EL (cell line): ENCODE measurements at regions not wholly inside any gene's neighbourhood (a gene's known extent, or its start where the extent isn't known, plus 50 kb on each side); places are given as distances from the start of the nearest gene placed in this dataset.

Source experiments
- DNase-seq: peaks from one replicate; pipeline ENCODE4 v3.0.0-alpha.2; 2016

DNA sequence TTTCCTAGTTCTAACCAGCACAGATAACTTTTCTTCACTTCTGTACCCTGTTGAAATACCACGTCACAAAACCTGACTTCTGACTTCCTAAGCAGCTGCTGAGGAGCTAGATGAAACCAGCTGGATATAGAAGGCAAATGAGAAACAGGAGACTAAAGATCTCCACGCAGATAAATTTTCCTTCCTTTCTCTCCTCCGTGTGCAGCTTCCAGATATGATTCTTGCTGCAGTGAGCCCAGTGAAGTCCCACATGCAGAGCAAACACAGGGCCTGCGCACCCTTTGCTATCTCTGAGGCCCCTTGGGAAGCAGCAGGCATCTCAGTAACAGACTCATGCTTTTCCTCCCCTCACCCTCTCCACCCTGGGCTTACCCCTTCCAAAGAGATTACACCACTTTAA lies 1638.3 kb downstream of the MAT2B start:
- no peak for DNase-seq

DNA sequence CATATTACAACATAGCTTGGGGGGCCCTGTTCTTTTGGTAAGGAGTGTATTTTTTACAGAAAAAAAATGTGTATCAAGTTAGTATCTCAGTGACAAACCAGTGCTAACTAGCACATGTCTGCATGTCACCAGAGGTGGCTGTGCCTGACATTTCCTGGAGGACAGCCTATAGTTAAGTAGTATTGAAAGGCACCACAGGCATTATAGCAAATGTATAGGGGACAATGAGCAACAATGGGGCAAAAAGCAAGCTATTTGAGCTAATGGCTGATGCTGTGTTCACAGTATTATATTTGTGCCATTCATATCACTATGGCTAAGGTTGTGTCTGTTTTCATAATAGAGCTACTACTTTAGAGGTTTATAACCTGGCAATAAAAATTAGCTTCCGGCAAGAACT lies 1644.0 kb downstream of the MAT2B start:
- no peak for DNase-seq

DNA sequence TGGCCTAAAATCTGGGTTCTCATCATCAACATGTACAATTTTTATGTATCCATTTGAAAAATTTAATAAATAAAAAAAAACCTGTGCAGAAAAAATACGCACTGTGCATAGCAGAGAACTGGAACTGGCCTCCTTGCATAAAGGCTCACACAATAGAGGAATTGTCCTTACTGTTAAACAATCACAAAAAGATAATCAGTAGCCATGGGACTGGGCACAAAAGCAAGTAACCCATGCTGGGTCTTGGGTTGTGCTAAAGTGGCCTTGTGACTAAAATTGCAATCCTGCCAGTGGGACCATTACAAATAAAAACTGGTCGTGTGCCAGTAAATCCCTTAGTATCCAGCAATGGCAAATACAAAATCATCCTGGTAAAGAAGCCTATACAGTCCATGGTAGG lies 1646.6 kb downstream of the MAT2B start:
- DNase-seq = no peak

DNA sequence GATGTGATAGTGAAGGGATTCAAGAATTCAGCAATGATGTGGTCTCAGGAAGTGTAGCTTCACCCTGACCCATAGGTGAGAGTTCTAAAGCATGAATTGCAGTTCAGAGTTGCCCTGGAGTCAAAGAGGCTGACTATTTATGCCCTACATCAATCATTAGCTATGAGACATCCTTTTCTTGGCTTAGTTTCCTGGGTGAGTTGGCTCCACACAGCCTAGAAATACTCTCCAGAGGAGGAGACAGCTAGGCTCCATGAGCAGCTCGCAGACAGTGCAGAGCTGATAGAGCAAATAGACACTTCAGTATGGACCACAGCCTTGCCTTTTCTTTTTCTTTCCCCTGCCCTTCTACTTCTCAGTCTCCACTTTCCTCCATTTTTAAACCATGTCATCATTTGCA lies 1651.8 kb downstream of the MAT2B start:
- DNase-seq = no peak

DNA sequence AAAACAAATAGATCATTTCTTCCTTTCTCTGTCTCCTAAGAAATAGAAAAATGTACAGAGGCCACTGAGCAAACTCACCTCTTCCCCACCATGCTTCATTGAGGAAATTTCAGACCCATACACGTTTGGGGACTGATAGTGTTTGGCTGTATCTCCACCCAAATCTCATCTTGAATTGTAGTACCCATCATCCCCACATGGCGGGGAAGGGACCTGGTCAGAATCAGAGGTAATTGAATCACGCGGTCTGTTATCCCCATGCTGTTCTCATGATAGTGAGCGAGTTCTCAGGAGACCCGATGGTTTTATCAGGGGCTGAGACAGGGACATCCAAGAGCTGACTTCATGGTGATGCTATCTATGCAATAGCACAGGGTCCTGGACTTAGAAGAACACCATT lies 1655.8 kb downstream of the MAT2B start:
- DNase-seq = no peak

DNA sequence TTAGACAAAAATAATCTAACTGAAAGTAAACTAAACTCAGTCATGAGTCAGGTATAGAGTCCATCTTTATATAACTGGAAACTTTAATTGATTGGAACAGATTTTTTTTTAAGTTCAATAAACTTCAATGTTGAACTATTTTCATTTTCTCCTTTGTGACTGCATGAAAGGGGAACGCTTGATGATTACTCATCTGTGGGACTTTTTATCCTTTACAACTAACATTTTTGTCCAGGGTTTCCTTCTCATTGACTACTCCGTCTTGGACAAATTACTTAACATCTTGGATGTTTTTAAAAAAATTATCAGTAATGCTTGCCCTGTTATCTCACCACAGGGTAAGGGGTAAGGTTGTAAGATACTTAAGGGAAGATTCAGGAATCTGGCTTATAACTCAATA lies 1658.4 kb downstream of the MAT2B start:
- DNase-seq = no peak

DNA sequence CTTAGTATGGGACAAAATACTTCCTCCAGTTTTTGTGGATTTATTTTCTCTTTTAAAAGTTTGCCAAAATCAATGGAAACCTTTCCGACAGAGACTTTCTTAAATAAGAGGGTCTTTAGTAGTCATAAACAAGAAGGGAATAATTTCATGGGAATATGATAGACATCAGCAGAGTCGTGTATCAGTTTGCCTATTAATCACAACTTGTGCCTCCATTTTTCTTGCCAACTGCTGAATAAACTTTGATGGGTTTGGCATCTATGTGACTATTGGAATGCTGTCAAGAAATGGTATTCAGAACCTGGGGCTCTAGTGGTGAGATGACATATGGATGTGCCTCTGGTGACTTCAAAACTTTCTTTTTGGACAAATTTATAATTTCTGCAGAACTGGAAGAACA lies 1668.2 kb downstream of the MAT2B start:
- DNase-seq = no peak

DNA sequence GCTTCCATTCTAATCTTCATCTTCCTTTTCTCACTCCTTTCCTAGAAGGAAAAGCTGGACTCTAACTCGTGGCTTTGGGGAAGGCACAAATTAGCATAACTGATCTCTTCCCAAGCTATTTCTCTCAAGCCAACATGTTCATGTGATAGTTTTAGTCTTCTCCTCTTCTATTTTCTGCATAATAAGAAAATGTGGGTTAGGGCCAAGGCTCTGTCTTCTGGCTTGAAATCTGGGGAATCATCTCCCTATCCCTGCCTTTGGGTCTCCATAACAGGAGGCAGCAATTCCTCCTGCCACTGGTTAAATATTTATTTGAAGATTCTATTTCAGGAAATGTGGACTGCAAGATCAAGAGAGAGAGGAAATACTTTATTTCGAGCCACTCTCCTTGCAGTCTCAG lies 1669.6 kb downstream of the MAT2B start:
- DNase-seq = no peak

DNA sequence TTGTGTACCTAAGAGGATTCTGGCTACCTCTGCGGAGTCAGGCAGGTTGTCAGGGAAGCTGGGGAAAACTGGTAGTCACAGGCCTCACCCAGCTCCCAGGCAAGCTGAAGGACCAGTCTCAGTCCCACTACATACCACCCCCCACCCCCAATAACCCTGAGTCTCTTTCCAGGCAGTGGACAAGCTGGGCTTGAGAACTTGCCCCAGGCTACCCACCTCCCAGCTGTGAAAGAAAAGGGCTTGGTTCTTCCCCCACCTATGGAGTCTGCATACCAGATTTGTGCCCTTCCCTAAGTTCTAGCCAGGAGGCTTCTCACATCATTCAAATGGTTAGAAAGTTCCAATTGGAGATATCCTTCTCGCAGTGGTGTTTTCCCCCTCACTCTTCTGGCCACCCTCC lies 1678.8 kb downstream of the MAT2B start:
- no peak for DNase-seq

DNA sequence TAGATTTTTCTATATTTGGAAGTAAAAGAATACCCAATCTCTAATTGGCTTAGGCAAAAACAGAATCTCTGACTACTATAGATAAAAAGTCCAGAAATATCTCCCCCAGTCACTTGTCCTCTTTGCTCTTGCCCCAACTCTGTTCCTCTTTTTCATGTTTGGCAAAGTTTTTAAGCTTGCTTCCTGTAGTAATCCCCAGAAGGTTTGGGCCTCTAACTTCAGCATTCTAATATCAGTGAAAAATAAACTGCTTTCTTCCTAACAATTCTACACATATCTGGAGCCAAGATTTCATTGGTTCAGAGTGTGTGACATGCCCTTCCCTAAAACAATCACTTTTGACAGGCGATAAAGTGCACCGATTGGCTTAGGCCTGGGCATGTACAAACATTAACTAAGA lies 1680.3 kb downstream of the MAT2B start:
- DNase-seq = no peak

DNA sequence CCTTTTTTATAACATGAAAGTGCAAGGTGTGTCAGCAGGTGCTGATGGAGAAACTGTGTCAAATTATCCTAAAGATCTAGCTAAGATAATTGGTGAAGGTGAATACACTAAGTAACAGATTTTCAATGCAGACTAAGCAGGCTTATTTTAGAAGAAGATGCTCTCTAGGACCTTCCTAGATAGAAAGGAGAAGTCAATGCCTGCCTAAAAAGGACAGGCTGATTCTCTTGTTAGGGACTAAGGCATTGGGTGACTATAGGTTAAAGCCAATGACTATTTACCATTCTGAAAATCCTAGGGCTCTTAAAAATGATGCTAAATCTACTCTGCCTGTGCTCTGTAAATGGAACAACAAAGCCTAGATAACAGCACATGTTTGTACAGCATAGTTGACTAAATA lies 1682.4 kb downstream of the MAT2B start:
- no peak for DNase-seq

DNA sequence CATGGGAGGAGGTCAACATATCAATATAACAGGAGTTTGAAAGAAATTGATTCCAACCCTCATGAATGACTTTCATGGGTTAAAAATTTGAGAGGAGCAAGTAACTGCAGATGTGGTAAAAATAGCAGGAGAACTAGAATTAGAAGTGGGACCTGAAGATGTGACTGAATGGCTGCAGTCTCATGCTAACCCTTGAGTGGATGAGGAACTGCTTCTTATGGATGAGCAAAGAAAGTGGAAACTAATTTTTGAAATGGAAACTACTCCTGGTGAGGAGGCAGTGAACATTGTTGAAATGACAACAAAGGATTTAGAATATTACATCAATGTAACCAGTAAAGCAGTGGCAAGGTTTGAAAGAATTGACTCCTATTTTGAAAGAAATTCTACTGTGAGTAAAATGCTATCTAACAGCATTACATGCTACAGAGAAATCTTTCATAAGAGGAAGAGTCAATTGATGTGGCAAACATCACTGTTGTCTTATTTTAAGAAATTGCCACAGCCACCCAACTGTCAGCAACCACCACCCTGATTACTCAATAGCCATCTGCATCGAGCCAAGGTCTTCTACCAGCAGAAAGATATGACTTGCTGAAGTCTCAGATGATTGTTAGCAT lies 1683.2 kb downstream of the MAT2B start:
- no peak for DNase-seq

DNA sequence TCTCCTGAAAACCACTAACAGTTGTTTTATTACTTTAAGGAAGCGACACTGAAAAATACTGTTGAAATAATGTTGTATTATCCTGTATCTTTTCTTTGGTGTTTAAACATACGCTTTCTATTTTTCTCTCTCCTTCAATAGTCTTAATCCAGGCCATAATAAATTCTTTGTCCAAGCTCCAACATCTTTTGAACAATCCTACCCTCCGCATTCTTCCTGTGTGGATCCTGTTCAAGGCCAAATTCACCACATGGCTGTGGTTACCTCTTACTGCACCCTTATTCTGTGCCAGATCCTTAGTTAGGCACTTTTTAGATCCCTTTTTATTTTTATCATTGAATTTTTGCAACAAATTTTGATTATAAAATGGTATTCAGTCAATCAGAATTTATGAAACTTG lies 1691.5 kb downstream of the MAT2B start:
- DNase-seq = no peak

DNA sequence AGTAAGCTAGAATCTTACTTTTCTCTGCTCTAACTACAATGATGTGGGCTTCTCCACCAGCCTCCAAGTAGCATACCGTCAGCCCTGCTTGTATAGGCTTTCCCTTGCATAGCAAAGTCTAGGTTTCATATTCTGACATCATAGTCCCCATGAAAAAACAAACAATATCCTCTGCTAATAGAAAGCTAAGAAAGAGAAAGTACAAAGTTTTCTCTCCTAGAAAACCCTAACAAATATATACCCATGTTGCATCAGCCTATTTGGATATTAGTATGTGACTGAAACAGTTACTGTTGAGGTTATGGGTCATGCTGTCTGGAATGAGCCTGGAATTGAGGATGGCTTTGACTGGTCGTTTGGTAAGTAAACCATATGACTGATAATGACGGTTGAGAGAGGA lies 1696.0 kb downstream of the MAT2B start:
- DNase-seq = no peak

DNA sequence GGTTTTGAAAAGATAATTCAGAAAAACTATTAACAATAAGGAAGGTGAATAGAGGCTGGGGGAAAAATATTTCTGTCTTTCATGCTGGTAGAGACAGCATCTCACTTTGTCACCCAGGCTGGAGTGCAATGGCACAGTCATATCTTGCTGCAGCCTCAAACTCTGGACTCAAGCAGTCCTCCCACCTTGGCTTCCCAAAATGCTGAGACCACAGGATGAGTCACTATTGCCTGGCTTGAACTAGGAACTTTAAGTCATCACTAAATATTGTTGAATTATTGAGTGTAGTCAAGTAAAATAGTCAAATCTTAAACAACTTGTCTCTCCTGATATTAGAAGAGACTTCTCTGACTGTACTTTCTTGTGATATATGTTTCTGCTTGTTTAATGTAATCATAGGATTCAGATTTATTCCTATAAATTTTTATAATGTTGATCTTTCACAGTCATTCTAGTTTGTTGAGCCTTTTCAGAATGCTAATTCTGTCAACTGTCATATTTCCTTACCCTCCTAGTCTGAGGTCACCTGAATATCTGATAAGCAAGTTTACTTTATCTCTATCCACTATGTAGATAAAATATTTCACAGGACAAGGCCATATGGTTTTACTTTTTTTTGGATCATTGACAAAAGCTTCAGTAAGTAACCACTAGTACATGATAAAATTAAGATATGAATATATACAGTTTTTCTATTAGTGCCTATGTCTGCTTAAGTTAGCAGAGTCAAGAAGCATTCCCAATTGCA lies 1696.5 kb downstream of the MAT2B start:
- no peak for DNase-seq

DNA sequence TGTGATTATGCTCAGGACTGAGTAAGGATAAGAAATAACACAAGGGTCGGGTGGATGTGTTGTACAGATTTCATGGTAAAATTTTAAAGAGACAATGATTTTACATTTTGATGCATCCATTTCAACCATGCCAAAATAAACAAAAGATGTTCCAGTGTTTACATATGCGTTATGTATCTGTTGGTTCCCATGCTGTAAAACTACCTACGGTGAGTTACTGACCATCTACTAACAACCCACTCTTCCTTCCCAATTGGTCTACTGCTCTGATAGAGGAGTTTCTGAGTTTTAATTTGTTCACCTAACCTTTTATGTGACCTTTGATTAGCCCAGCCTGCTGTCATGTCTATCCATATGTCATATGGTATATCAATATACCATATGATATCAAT lies 1697.1 kb downstream of the MAT2B start:
- DNase-seq = no peak

DNA sequence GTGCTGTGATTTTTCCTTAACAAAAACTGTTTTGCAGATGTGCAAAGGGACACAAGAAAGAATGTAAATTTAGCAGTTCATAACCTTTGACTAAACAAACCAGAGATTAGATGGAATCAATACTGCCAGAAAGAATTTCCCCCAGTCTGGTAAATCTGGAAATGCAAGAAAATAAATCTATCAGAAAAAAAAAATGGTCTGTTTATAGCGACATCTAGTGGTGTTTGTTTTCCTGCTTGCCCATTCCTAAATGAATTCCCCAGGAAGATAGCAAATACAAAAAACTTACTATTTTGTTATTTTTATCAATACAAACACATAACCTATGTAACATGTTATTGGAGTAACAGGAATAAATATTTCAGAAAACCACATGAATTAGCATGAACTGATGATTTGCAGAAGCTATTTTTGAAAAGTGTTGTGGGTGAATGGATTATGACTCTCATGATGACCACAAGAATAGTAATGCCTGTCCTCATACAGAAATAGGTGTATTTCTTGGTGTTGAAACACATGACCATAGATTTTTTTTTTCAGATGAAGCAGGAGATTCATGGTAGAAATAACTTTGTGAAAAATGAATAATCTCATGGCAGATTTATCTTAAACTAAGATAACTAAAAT lies 1703.8 kb downstream of the MAT2B start:
- DNase-seq = no peak

DNA sequence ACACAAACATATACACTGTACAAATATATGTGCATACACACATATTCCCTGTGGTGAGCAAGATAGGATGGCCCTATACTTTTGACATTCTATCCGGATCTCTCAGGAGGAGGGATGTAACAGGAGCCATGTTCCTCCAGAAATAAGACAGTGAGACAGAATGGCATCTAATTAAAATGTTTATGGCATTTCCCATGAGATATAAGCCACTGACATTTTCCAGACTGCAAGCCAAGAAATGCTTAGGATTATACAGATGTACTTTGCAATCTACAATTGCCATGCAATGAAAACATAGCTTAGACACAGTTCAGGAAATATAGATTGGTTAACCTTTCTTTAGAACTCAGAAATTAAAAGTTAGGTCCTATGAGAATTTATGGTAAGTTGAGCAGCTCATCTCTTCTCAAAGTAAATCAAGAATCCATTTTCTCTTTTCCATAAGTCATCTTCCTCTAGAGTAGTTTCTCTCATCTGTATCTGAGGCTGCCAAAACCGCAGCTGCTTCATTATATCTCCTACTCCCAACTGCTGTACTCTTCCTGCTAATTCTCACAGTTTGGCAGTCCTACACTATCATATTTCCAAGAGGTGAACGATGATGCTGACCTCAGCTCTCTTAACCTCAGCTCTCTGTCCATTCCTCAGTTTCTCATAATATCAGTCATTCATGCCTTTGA lies 1719.1 kb downstream of the MAT2B start:
- no peak for DNase-seq

DNA sequence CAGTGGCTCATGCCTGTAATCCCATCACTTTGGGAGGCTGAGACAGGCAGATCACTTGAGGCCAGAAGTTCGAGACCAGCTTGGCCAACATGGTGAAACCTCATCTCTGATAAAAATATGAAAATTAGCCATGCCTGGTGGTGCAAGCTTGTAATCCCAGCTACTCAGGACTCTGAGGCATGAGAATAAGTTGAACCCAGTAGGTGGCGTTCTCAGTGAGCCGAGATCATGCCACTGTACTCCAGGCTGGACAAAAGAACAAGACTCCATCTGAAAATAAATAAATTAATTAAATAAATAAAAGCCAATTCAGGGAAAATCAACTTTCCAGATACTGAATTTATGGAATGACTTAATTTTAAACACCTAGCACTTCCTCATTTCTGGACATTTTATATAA lies 1722.1 kb downstream of the MAT2B start:
- no peak for DNase-seq

DNA sequence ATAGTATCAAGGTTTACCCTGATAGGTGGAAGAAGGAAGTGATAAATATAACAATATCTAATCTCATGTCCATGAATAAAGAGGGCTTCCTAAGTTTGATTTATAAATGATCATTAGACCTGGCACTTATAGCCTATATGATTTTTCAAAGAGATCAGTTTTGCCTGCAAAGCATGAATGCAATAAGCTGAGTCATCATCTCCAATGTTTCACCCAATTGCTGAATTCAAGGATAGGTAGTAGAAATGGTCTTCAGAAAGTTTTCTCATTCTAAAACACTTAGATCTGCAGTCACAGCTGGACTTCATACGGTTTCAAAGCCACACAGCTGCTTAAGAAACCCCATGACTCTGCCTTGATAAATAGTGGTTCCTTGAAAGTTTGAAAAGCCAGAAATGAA lies 1722.8 kb downstream of the MAT2B start:
- DNase-seq = no peak

DNA sequence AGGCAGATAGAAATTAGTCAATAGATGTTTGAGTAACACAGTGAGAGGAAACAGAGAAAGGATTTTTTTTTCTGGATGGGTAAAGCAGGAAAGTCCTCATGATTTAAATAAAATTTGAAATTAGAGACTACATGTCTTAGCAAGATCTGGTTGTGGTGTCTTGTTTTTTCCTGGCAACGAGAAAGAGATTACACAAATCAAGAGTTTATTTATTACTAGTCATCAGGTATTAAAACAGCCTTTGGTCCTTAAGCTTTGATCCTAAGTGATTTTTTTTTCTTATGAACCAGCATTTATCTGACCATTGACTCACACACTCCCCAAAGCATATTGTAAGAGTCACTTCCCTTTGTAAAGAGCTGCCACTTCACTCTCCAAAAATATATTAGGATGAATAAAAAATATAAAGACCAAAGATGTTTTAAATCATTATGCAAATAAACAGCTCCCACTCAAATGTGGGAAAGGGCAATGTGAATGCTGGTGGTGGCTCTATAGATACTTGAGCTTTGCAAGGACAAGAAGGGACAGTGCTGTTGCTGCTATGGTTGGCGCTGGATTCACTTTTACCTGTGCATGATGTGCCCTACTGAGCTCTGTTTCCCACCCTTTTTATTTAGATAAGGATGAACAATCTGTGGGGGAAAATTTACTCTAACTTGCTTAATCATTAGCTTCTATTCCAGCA lies 1726.5 kb downstream of the MAT2B start:
- no peak for DNase-seq

DNA sequence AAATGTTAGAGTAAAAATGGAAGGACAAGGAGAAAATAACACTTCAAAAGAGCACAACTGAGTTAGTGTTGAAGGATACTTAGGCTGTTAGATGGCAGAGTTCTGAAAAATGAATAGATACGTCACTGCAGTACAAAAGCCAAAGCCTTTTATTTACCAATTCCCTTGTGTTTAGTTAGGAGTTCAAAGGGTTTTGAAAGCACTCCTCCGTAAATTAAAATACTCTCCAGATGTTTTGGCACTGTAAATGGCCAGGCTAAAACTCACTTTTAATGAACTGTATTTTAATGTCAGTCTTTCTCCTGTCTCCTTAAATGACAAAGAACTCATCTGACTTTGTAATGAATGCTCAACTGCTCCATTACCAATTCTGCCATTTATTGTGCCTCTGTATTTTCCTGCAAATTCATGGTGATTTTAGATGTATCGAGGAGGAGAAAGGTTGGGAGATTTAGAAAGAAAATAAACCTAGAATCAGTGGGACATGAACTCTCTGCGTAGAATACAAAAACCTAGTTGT lies 1727.2 kb downstream of the MAT2B start:
- DNase-seq = no peak

DNA sequence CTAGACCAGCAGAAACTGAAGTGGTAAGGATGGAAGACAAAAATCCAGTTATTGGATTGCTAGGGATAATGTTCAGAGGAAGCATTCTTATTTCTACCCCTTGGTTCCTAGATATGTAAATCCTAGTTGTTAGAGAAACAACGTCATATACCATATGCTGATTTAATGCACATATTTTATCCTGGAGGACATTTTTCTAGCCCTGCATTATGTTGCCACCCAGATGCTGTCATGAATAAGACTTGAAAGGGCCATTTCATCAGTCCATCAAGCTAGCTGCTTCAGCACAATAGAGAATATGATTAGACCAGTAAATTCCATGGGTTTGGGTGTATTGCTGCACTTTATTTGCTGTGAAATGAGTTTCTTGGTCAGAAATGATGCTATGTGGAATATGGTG lies 1736.4 kb downstream of the MAT2B start:
- no peak for DNase-seq
